SK-N-SH (cell line): ENCODE measurements at regions not wholly inside any gene's neighbourhood (a gene's known extent, or its start where the extent isn't known, plus 50 kb on each side); places are given as distances from the start of the nearest gene placed in this dataset.
"Not testable (repeated sequence)": the region's sequence is repeated elsewhere in the genome, so short reads cannot be mapped to it uniquely, and the experiment has no call there.

Source experiments
- CTCF ChIA-PET: fragments of 300-600, 350-600 bp; formaldehyde crosslinking; extraction: SDS; loops from one replicate; lab custom pipeline; 2021; lab: Yijun Ruan, JAX
- POLR2A ChIA-PET: fragments of 350-600 bp; sonication (Branson Sonifier 250); formaldehyde crosslinking; extraction: SDS; loops from one replicate; lab custom pipeline; 2020; ENCODE audit warnings: antibody characterized with exemption, inconsistent platforms; lab: Yijun Ruan, JAX
- DNase-seq: peaks from one replicate; pipeline ENCODE4 v3.0.0; 2012
- H2AFZ ChIP-seq: fragments of 200-600 bp; sonication (generic); 2 replicates; pipeline ENCODE4 v1.8.1; 2016; ENCODE audit warnings: antibody characterized with exemption, mild to moderate bottlenecking, low read depth
- H3F3A ChIP-seq: fragments of 200-600 bp; sonication (generic); replicated peaks from 2 replicates; pipeline ENCODE3; 2016; ENCODE audit warnings: antibody characterized with exemption, mild to moderate bottlenecking; ENCODE audit not compliant: insufficient read depth
- H3K27ac ChIP-seq, 2 experiments: fragments of 200-500 bp in 1 of 2; fragments of 200-600 bp in 1 of 2; sonication (Bioruptor generic) in 1 of 2; sonication (generic), shearing (Covaris generic) in 1 of 2; 2 replicates each; pipeline versions ENCODE4 v1.5.1 to v1.6.1; 2014 to 2016; ENCODE audit warnings: low read depth in 2 of 2, inconsistent platforms in 1 of 2, low read length in 1 of 2, mild to moderate bottlenecking in 1 of 2, mixed read lengths in 1 of 2
- H3K27me3 ChIP-seq: fragments of 200-600 bp; sonication (generic), shearing (Covaris generic); 2 replicates; pipeline ENCODE4 v1.6.1; 2016; ENCODE audit warnings: mixed run types; ENCODE audit not compliant: insufficient read depth
- H3K36me3 ChIP-seq, 2 experiments: fragments of 200-500 bp in 1 of 2; fragments of 200-600 bp in 1 of 2; sonication (Bioruptor generic) in 1 of 2; sonication (generic) in 1 of 2; replicated peaks in 1 of 2; 2 replicates each; pipeline versions ENCODE3 to v1.5.1; 2014 to 2016; ENCODE audit warnings: low read length in 1 of 2, mild to moderate bottlenecking in 1 of 2; ENCODE audit not compliant: insufficient read depth in 2 of 2, control insufficient read depth in 1 of 2
- H3K4me1 ChIP-seq, 2 experiments: fragments of 200-500 bp in 1 of 2; fragments of 200-600 bp in 1 of 2; sonication (Bioruptor generic) in 1 of 2; sonication (generic), shearing (Covaris generic) in 1 of 2; 2 replicates each; pipeline versions ENCODE4 v1.5.1 to v1.6.1; 2014 to 2016; ENCODE audit warnings: low read depth in 1 of 2, low read length in 1 of 2, mixed run types in 1 of 2; ENCODE audit not compliant: insufficient read depth in 2 of 2, control insufficient read depth in 1 of 2
- H3K4me2 ChIP-seq: fragments of 200-600 bp; sonication (generic), shearing (Covaris generic); 2 replicates; pipeline ENCODE4 v1.6.1; 2017; ENCODE audit warnings: mixed run types
- H3K4me3 ChIP-seq, 2 experiments: fragments of 200-500 bp in 1 of 2; fragments of 200-600 bp in 1 of 2; sonication (Bioruptor generic) in 1 of 2; sonication (generic), shearing (Covaris generic) in 1 of 2; 2 replicates each; pipeline versions ENCODE4 v1.5.1 to v1.8.1; 2014 to 2016; ENCODE audit warnings: low read depth in 2 of 2, inconsistent platforms in 1 of 2, low read length in 1 of 2, mild to moderate bottlenecking in 1 of 2, mixed read lengths in 1 of 2, moderate library complexity in 1 of 2
- H3K79me2 ChIP-seq: fragments of 200-600 bp; sonication (generic); 2 replicates; pipeline ENCODE4 v1.8.1; 2017; ENCODE audit warnings: mild to moderate bottlenecking; ENCODE audit not compliant: insufficient read depth
- H3K9ac ChIP-seq: fragments of 200-600 bp; sonication (generic); 2 replicates; pipeline ENCODE4 v1.6.1; 2017; ENCODE audit warnings: mixed run types
- H3K9me2 ChIP-seq: fragments of 200-600 bp; sonication (generic); 2 replicates; pipeline ENCODE4 v1.6.1; 2017; ENCODE audit warnings: mixed run types
- H3K9me3 ChIP-seq: fragments of 200-600 bp; sonication (generic); 2 replicates; pipeline ENCODE4 v1.6.1; 2017; ENCODE audit warnings: mixed run types, mild to moderate bottlenecking, moderate library complexity
- H4K20me1 ChIP-seq: fragments of 200-600 bp; sonication (generic); 2 replicates; pipeline ENCODE4 v1.6.1; 2017; ENCODE audit warnings: mild to moderate bottlenecking, mixed run types; ENCODE audit not compliant: insufficient read depth
- CHD2 ChIP-seq: fragments of 150-350 bp; IDR thresholded peaks from 2 replicates; pipeline ENCODE4 v1.6.1; 2018; ENCODE audit warnings: low read length; ENCODE audit not compliant: partially characterized antibody
- ELF1 ChIP-seq: IDR thresholded peaks from 2 replicates; pipeline ENCODE4 v1.4.0; 2012
- EP300 ChIP-seq, 2 experiments: IDR thresholded peaks; 2 replicates each; pipeline versions ENCODE4 v1.4.0 to v1.6.1; 2012; ENCODE audit warnings: borderline replicate concordance in 1 of 2, low read depth in 1 of 2, low read length in 1 of 2
- EZH2phosphoT487 ChIP-seq: fragments of 200-600 bp; sonication (generic); IDR thresholded peaks from 2 replicates; pipeline ENCODE4 v1.6.1; 2017; ENCODE audit warnings: low read depth, mixed run types, mild to moderate bottlenecking, antibody characterized with exemption, moderate library complexity, borderline replicate concordance
- FOXJ3 ChIP-seq: sonication (generic); formaldehyde crosslinking; IDR thresholded peaks from 2 replicates; pipeline ENCODE4 v1.5.1; 2020; ENCODE audit warnings: mild to moderate bottlenecking, missing genetic modification reagents
- FOXM1 ChIP-seq: IDR thresholded peaks from 2 replicates; pipeline ENCODE4 v1.4.0; 2012; ENCODE audit warnings: low read depth, mild to moderate bottlenecking
- GATA2 ChIP-seq: sonication (generic); formaldehyde crosslinking; IDR thresholded peaks from 2 replicates; pipeline ENCODE4 v1.5.0; 2020; ENCODE audit warnings: mild to moderate bottlenecking, missing genetic modification reagents
- MEF2A ChIP-seq: IDR thresholded peaks from 2 replicates; pipeline ENCODE4 v1.4.0; 2012; ENCODE audit warnings: low read depth, borderline replicate concordance
- MXI1 ChIP-seq: IDR thresholded peaks from 2 replicates; pipeline ENCODE4 v1.6.1; 2012; ENCODE audit warnings: mild to moderate bottlenecking, low read depth, low read length, improper control_type of control experiment
- NRF1 ChIP-seq: IDR thresholded peaks from 2 replicates; pipeline ENCODE4 v1.6.1; 2012; ENCODE audit warnings: low read depth, mild to moderate bottlenecking, low read length
- RCOR1 ChIP-seq: fragments of 150-350 bp; IDR thresholded peaks from 2 replicates; pipeline ENCODE4 v1.6.1; 2017; ENCODE audit warnings: antibody characterized with exemption, low read length
- RFX5 ChIP-seq: IDR thresholded peaks from 2 replicates; pipeline ENCODE4 v1.6.1; 2012; ENCODE audit warnings: mild to moderate bottlenecking, improper control_type of control experiment, low read length
- SMC3 ChIP-seq: IDR thresholded peaks from 2 replicates; pipeline ENCODE4 v1.6.1; 2012; ENCODE audit warnings: low read depth, low read length, improper control_type of control experiment
- TCF12 ChIP-seq: IDR thresholded peaks from 2 replicates; pipeline ENCODE4 v1.4.0; 2012
- YY1 ChIP-seq: IDR thresholded peaks from 2 replicates; pipeline ENCODE4 v1.4.0; 2012; ENCODE audit warnings: low read depth, mild to moderate bottlenecking
- WGBS: methylation state at CpG from one replicate; pipeline ENCODE4 v1.1.6; 2017; ENCODE audit warnings: low lambda C conversion rate; 5-methylcytosine and 5-hydroxymethylcytosine counted together
- TF ChIP-seq, protein P1 (sequence below): fragments of 200-600 bp; sonication (generic); IDR thresholded peaks from 2 replicates; pipeline ENCODE4 v1.6.1; 2017; ENCODE audit warnings: antibody characterized with exemption, mild to moderate bottlenecking, moderate library complexity
- TF ChIP-seq, protein P2 (sequence below): IDR thresholded peaks from 2 replicates; pipeline ENCODE4 v1.6.1; 2012; ENCODE audit warnings: mild to moderate bottlenecking, low read depth, low read length, moderate library complexity
- TF ChIP-seq, protein P3 (sequence below): fragments of 150-350 bp; IDR thresholded peaks from 2 replicates; pipeline ENCODE4 v1.6.1; 2017; ENCODE audit warnings: antibody characterized with exemption, low read length, low read depth, borderline replicate concordance
- TF ChIP-seq, protein P4 (sequence below): IDR thresholded peaks from 2 replicates; pipeline ENCODE4; 2012
- TF ChIP-seq, protein P5 (sequence below): IDR thresholded peaks from 2 replicates; pipeline ENCODE4 v1.4.0; 2012; ENCODE audit warnings: low read depth, borderline replicate concordance

DNA sequence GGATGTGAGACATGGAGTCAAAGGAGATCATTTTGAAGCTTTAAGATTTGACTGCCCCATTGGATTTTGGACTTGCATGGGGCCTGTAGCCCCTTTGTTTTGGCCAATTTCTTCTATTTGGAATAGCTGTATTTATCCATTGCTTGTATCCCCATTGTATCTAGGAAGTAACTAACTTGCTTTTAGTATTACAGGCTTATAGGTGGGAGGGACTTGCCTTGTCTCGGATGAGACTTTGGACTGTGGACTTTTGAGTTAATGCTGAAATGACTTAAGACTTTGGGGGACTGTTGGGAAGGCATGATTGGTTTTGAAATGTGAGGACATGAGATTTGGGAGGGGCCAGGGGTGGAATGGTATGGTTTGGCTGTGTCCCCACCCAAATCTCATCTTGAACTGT, 105.2 kb downstream of the FOXD2 start:
- H3K36me3 ChIP-seq, H3K79me2 ChIP-seq, H2AFZ ChIP-seq, H3K9me2 ChIP-seq, H3K4me3 ChIP-seq, H3K4me2 ChIP-seq, H3F3A ChIP-seq, H3K27me3 ChIP-seq, POLR2A ChIA-PET, H4K20me1 ChIP-seq, H3K27ac ChIP-seq, DNase-seq, H3K9ac ChIP-seq, H3K4me1 ChIP-seq, H3K9me3 ChIP-seq: not testable (repeated sequence)
- CTCF ChIA-PET: interaction anchor here (1.2 to 1.8 kb wide), 2 partner anchors 13 to 15 kb away, joined by 3 to 4 read pairs; no protein-coding TSS in a partner anchor
- WGBS: 59% methylated on average over 1 of the region's 1 CpG

DNA sequence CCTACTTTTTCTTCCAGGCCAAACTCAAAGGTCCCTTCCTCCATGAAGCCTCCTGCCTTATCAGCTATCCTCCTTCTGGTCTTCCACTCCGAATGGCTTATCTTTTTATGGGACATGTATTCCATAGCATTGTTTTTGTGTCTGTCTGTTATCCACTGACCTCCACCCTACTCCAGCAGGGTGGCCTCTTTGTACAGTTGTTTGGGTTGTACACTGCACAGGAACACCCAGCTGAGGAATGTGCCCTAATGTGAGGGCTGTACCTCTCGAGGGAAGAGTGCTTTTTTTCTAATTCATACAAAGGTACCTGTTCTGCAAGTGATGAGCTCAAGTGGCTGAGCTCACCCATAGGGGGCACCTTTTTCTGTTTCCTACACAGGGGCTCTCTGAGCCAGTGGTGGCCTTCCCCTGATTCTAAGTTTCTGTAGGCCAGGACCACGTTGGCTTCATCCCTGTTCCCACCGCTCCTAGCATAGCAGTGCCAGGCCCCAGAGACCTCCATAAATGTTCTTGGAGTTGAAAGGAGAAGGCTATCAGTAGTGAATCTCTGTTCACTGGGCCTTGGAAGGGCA, 108.2 kb downstream of the FOXD2 start:
- Histone ChIP-seq H3K27me3 (no peaks in the 10 kb centered on the region), H3K4me3 (no peak overlapping the region), H3K9me2 (no peaks in the 10 kb centered on the region), H3K4me1 (no peaks in the 10 kb centered on the region; a peak in 1 of 4 replicates), H2AFZ (no peak overlapping the region), H3K9ac (no peak overlapping the region), H3K4me2 (no peak overlapping the region), H3K36me3 (no peaks in the 10 kb centered on the region), H3K79me2 (no peaks in the 10 kb centered on the region), H3K9me3 (no peaks in the 10 kb centered on the region), H3K27ac (no peak overlapping the region), H3F3A (no peaks in the 10 kb centered on the region), H4K20me1 (no peaks in the 10 kb centered on the region)
- ChIA-PET CTCF (interaction anchor here (0.7 to 3.3 kb wide), 5 partner anchors 26 to 180 kb away, joined by 3 to 11 read pairs (median 4); partner anchors contain the start of gene FOXD2), POLR2A (no interaction called here)
- no peak for TF ChIP-seq TCF12
- TF ChIP-seq FOXM1: no peak
- TF ChIP-seq, protein P1, sequence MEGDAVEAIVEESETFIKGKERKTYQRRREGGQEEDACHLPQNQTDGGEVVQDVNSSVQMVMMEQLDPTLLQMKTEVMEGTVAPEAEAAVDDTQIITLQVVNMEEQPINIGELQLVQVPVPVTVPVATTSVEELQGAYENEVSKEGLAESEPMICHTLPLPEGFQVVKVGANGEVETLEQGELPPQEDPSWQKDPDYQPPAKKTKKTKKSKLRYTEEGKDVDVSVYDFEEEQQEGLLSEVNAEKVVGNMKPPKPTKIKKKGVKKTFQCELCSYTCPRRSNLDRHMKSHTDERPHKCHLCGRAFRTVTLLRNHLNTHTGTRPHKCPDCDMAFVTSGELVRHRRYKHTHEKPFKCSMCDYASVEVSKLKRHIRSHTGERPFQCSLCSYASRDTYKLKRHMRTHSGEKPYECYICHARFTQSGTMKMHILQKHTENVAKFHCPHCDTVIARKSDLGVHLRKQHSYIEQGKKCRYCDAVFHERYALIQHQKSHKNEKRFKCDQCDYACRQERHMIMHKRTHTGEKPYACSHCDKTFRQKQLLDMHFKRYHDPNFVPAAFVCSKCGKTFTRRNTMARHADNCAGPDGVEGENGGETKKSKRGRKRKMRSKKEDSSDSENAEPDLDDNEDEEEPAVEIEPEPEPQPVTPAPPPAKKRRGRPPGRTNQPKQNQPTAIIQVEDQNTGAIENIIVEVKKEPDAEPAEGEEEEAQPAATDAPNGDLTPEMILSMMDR: no peak
- no peak for TF ChIP-seq CHD2
- TF ChIP-seq, protein P2, sequence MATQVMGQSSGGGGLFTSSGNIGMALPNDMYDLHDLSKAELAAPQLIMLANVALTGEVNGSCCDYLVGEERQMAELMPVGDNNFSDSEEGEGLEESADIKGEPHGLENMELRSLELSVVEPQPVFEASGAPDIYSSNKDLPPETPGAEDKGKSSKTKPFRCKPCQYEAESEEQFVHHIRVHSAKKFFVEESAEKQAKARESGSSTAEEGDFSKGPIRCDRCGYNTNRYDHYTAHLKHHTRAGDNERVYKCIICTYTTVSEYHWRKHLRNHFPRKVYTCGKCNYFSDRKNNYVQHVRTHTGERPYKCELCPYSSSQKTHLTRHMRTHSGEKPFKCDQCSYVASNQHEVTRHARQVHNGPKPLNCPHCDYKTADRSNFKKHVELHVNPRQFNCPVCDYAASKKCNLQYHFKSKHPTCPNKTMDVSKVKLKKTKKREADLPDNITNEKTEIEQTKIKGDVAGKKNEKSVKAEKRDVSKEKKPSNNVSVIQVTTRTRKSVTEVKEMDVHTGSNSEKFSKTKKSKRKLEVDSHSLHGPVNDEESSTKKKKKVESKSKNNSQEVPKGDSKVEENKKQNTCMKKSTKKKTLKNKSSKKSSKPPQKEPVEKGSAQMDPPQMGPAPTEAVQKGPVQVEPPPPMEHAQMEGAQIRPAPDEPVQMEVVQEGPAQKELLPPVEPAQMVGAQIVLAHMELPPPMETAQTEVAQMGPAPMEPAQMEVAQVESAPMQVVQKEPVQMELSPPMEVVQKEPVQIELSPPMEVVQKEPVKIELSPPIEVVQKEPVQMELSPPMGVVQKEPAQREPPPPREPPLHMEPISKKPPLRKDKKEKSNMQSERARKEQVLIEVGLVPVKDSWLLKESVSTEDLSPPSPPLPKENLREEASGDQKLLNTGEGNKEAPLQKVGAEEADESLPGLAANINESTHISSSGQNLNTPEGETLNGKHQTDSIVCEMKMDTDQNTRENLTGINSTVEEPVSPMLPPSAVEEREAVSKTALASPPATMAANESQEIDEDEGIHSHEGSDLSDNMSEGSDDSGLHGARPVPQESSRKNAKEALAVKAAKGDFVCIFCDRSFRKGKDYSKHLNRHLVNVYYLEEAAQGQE: no peak
- no peak for TF ChIP-seq SMC3
- TF ChIP-seq, protein P3, sequence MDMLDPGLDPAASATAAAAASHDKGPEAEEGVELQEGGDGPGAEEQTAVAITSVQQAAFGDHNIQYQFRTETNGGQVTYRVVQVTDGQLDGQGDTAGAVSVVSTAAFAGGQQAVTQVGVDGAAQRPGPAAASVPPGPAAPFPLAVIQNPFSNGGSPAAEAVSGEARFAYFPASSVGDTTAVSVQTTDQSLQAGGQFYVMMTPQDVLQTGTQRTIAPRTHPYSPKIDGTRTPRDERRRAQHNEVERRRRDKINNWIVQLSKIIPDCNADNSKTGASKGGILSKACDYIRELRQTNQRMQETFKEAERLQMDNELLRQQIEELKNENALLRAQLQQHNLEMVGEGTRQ: no peak
- TF ChIP-seq NRF1: no peak
- TF ChIP-seq MEF2A: no peak
- no peak for TF ChIP-seq ELF1
- TF ChIP-seq RFX5: no peak
- TF ChIP-seq FOXJ3 (CRISPR knock-in tag): no peak
- no peak for TF ChIP-seq RCOR1
- TF ChIP-seq EZH2phosphoT487: no peak
- no peak for TF ChIP-seq GATA2
- TF ChIP-seq YY1: no peak
- no peak for TF ChIP-seq EP300 (IDR thresholded peaks at IDR 0.05; ENCODE audit: borderline replicate concordance in 1 of 2, low read depth in 1 of 2, low read length in 1 of 2)
- TF ChIP-seq MXI1: no peak
- TF ChIP-seq, protein P4, sequence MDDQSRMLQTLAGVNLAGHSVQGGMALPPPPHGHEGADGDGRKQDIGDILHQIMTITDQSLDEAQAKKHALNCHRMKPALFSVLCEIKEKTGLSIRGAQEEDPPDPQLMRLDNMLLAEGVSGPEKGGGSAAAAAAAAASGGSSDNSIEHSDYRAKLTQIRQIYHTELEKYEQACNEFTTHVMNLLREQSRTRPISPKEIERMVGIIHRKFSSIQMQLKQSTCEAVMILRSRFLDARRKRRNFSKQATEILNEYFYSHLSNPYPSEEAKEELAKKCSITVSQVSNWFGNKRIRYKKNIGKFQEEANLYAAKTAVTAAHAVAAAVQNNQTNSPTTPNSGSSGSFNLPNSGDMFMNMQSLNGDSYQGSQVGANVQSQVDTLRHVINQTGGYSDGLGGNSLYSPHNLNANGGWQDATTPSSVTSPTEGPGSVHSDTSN: no peak
- TF ChIP-seq, protein P5, sequence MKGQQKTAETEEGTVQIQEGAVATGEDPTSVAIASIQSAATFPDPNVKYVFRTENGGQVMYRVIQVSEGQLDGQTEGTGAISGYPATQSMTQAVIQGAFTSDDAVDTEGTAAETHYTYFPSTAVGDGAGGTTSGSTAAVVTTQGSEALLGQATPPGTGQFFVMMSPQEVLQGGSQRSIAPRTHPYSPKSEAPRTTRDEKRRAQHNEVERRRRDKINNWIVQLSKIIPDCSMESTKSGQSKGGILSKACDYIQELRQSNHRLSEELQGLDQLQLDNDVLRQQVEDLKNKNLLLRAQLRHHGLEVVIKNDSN: no peak
- DNase-seq: no peak
- 48% methylated on average over 4 of the region's 4 CpGs for WGBS
